ENCODE measurements at regions not wholly inside any gene's neighbourhood (a gene's known extent, or its start where the extent isn't known, plus 50 kb on each side); places are given as distances from the start of the nearest gene placed in this dataset.

- TF ChIP-seq CTCF (IDR thresholded peaks at IDR 0.05; ENCODE audit: borderline replicate concordance, insufficient read depth, low read depth, low read length), result no peak
- H3K4me3 ChIP-seq (ENCODE audit: low read depth, low read length), result no peak overlapping the region
Observed at GRCh38 chr4:1459081-1459721, 53.0 kb upstream of the NKX1-1 start.

- no peak overlapping the region for H3K4me3 ChIP-seq (ENCODE audit: low read depth, low read length)
Observed at GRCh38 chr4:1458581-1458980, 52.3 kb upstream of the NKX1-1 start.

More at GRCh38 chr4:1458581-1458980, 52.3 kb upstream of the NKX1-1 start:
- TF ChIP-seq CTCF (IDR thresholded peaks at IDR 0.05; ENCODE audit: borderline replicate concordance, insufficient read depth, low read depth, low read length), result no peak

All from GM12875 (cell line).